HK-2 (cell line): ENCODE measurements at regions not wholly inside any gene's neighbourhood (a gene's known extent, or its start where the extent isn't known, plus 50 kb on each side); places are given as distances from the start of the nearest gene placed in this dataset.
"Not testable (repeated sequence)": the region's sequence is repeated elsewhere in the genome, so short reads cannot be mapped to it uniquely, and the experiment has no call there.

Source experiments
- DNase-seq: peaks from one replicate; pipeline ENCODE4 v3.0.0-alpha.2; 2018; ENCODE audit not compliant: unreplicated experiment

- no peak for DNase-seq
Observed at GRCh38 chr5:68026092-68026885, 189.3 kb upstream of the PIK3R1 start.

- DNase-seq = no peak
Observed at GRCh38 chr5:68024426-68024825, 191.1 kb upstream of the PIK3R1 start.

- no peak for DNase-seq
Observed at GRCh38 chr5:68021916-68022315, 193.6 kb upstream of the PIK3R1 start.

GRCh38 chr5:68021227-68021626, 194.3 kb upstream of the PIK3R1 start:
- no peak for DNase-seq

- not testable (repeated sequence) for DNase-seq
Observed at GRCh38 chr5:68020461-68020969, 195.0 kb upstream of the PIK3R1 start.

- no peak for DNase-seq
Observed at GRCh38 chr5:68015381-68016302, 199.9 kb upstream of the PIK3R1 start.

- no peak for DNase-seq
Observed at GRCh38 chr5:68012831-68013230, 202.7 kb upstream of the PIK3R1 start.

GRCh38 chr5:68012429-68012828, 203.1 kb upstream of the PIK3R1 start:
- no peak for DNase-seq

GRCh38 chr5:68011801-68012200, 203.8 kb upstream of the PIK3R1 start:
- DNase-seq = no peak

GRCh38 chr5:68011259-68011760, 204.2 kb upstream of the PIK3R1 start:
- no peak for DNase-seq

GRCh38 chr5:68010740-68011139, 204.8 kb upstream of the PIK3R1 start:
- no peak for DNase-seq

- DNase-seq = no peak
Observed at GRCh38 chr5:68007451-68007850, 208.1 kb upstream of the PIK3R1 start.

- DNase-seq = no peak
Observed at GRCh38 chr5:68002836-68003235, 212.7 kb upstream of the PIK3R1 start.

GRCh38 chr5:68000805-68001204, 214.8 kb upstream of the PIK3R1 start:
- no peak for DNase-seq

- no peak for DNase-seq
Observed at GRCh38 chr5:67999391-67999790, 216.2 kb upstream of the PIK3R1 start.

GRCh38 chr5:67998709-67999261, 216.8 kb upstream of the PIK3R1 start:
- DNase-seq = no peak

GRCh38 chr5:67997892-67998457, 217.6 kb upstream of the PIK3R1 start:
- no peak for DNase-seq

GRCh38 chr5:67997148-67997547, 218.4 kb upstream of the PIK3R1 start:
- DNase-seq = no peak

GRCh38 chr5:67996596-67996995, 219.0 kb upstream of the PIK3R1 start:
- DNase-seq = no peak

GRCh38 chr5:67992923-67993322, 222.6 kb upstream of the PIK3R1 start:
- DNase-seq = no peak

GRCh38 chr5:67989456-67989855, 226.1 kb upstream of the PIK3R1 start:
- no peak for DNase-seq

GRCh38 chr5:67986761-67987160, 228.8 kb upstream of the PIK3R1 start:
- DNase-seq = no peak
